DMS79 (cell line): ENCODE measurements at regions not wholly inside any gene's neighbourhood (a gene's known extent, or its start where the extent isn't known, plus 50 kb on each side); places are given as distances from the start of the nearest gene placed in this dataset.

Experiments used
- DNase-seq: peaks from one replicate; lab custom pipeline; 2025; lab: John Stamatoyannopoulos, UW

GRCh38 chr3:170780955-170781354, 89.0 kb downstream of the RPL22L1 start:
- no peak for DNase-seq

- no peak for DNase-seq
These were observed 89.5 kb downstream of the RPL22L1 start for GRCh38 chr3:170780471-170780870.

GRCh38 chr3:170778240-170779217, 91.5 kb downstream of the RPL22L1 start:
- DNase-seq = no peak

- no peak for DNase-seq
These were observed 92.5 kb downstream of the RPL22L1 start for GRCh38 chr3:170777564-170777926.

GRCh38 chr3:170776887-170777563, 93.0 kb downstream of the RPL22L1 start:
- no peak for DNase-seq

- no peak for DNase-seq
These were observed 96.1 kb downstream of the RPL22L1 start for GRCh38 chr3:170773682-170774425.

- DNase-seq = no peak
These were observed 97.8 kb downstream of the RPL22L1 start for GRCh38 chr3:170772175-170772574.

- no peak for DNase-seq
These were observed 101.6 kb downstream of the RPL22L1 start for GRCh38 chr3:170768334-170768801.

GRCh38 chr3:170767576-170767941, 102.4 kb downstream of the RPL22L1 start:
- no peak for DNase-seq

GRCh38 chr3:170766823-170767575, 103.0 kb downstream of the RPL22L1 start:
- no peak for DNase-seq

- no peak for DNase-seq
These were observed 103.7 kb downstream of the RPL22L1 start for GRCh38 chr3:170766253-170766652.

- no peak for DNase-seq
These were observed 104.4 kb downstream of the RPL22L1 start for GRCh38 chr3:170765419-170766078.

- no peak for DNase-seq
These were observed 106.0 kb downstream of the RPL22L1 start for GRCh38 chr3:170764017-170764416.

- DNase-seq = no peak
These were observed 107.9 kb downstream of the RPL22L1 start for GRCh38 chr3:170762064-170762463.

GRCh38 chr3:170761103-170761502, 108.9 kb downstream of the RPL22L1 start:
- no peak for DNase-seq

GRCh38 chr3:170760174-170760526, 109.8 kb downstream of the RPL22L1 start:
- DNase-seq = no peak

- no peak for DNase-seq
These were observed 110.4 kb downstream of the RPL22L1 start for GRCh38 chr3:170759511-170760173.

GRCh38 chr3:170757038-170757437, 113.0 kb downstream of the RPL22L1 start:
- no peak for DNase-seq

GRCh38 chr3:170754311-170754693, 115.7 kb downstream of the RPL22L1 start:
- no peak for DNase-seq

- no peak for DNase-seq
These were observed 116.3 kb downstream of the RPL22L1 start for GRCh38 chr3:170753421-170754310.
